SK-N-SH (cell line): ENCODE measurements at regions not wholly inside any gene's neighbourhood (a gene's known extent, or its start where the extent isn't known, plus 50 kb on each side); places are given as distances from the start of the nearest gene placed in this dataset.

Experiments
- CTCF ChIA-PET: fragments of 300-600, 350-600 bp; formaldehyde crosslinking; extraction: SDS; loops from one replicate; lab custom pipeline; 2021; lab: Yijun Ruan, JAX
- POLR2A ChIA-PET: fragments of 350-600 bp; sonication (Branson Sonifier 250); formaldehyde crosslinking; extraction: SDS; loops from one replicate; lab custom pipeline; 2020; ENCODE audit warnings: antibody characterized with exemption, inconsistent platforms; lab: Yijun Ruan, JAX
- DNase-seq: peaks from one replicate; pipeline ENCODE4 v3.0.0; 2012
- H2AFZ ChIP-seq: fragments of 200-600 bp; sonication (generic); 2 replicates; pipeline ENCODE4 v1.8.1; 2016; ENCODE audit warnings: antibody characterized with exemption, mild to moderate bottlenecking, low read depth
- H3F3A ChIP-seq: fragments of 200-600 bp; sonication (generic); replicated peaks from 2 replicates; pipeline ENCODE3; 2016; ENCODE audit warnings: antibody characterized with exemption, mild to moderate bottlenecking; ENCODE audit not compliant: insufficient read depth
- H3K27ac ChIP-seq, 2 experiments: fragments of 200-500 bp in 1 of 2; fragments of 200-600 bp in 1 of 2; sonication (Bioruptor generic) in 1 of 2; sonication (generic), shearing (Covaris generic) in 1 of 2; 2 replicates each; pipeline versions ENCODE4 v1.5.1 to v1.6.1; 2014 to 2016; ENCODE audit warnings: low read depth in 2 of 2, inconsistent platforms in 1 of 2, low read length in 1 of 2, mild to moderate bottlenecking in 1 of 2, mixed read lengths in 1 of 2
- H3K27me3 ChIP-seq: fragments of 200-600 bp; sonication (generic), shearing (Covaris generic); 2 replicates; pipeline ENCODE4 v1.6.1; 2016; ENCODE audit warnings: mixed run types; ENCODE audit not compliant: insufficient read depth
- H3K36me3 ChIP-seq, 2 experiments: fragments of 200-500 bp in 1 of 2; fragments of 200-600 bp in 1 of 2; sonication (Bioruptor generic) in 1 of 2; sonication (generic) in 1 of 2; replicated peaks in 1 of 2; 2 replicates each; pipeline versions ENCODE3 to v1.5.1; 2014 to 2016; ENCODE audit warnings: low read length in 1 of 2, mild to moderate bottlenecking in 1 of 2; ENCODE audit not compliant: insufficient read depth in 2 of 2, control insufficient read depth in 1 of 2
- H3K4me1 ChIP-seq, 2 experiments: fragments of 200-500 bp in 1 of 2; fragments of 200-600 bp in 1 of 2; sonication (Bioruptor generic) in 1 of 2; sonication (generic), shearing (Covaris generic) in 1 of 2; 2 replicates each; pipeline versions ENCODE4 v1.5.1 to v1.6.1; 2014 to 2016; ENCODE audit warnings: low read depth in 1 of 2, low read length in 1 of 2, mixed run types in 1 of 2; ENCODE audit not compliant: insufficient read depth in 2 of 2, control insufficient read depth in 1 of 2
- H3K4me2 ChIP-seq: fragments of 200-600 bp; sonication (generic), shearing (Covaris generic); 2 replicates; pipeline ENCODE4 v1.6.1; 2017; ENCODE audit warnings: mixed run types
- H3K4me3 ChIP-seq, 2 experiments: fragments of 200-500 bp in 1 of 2; fragments of 200-600 bp in 1 of 2; sonication (Bioruptor generic) in 1 of 2; sonication (generic), shearing (Covaris generic) in 1 of 2; 2 replicates each; pipeline versions ENCODE4 v1.5.1 to v1.8.1; 2014 to 2016; ENCODE audit warnings: low read depth in 2 of 2, inconsistent platforms in 1 of 2, low read length in 1 of 2, mild to moderate bottlenecking in 1 of 2, mixed read lengths in 1 of 2, moderate library complexity in 1 of 2
- H3K79me2 ChIP-seq: fragments of 200-600 bp; sonication (generic); 2 replicates; pipeline ENCODE4 v1.8.1; 2017; ENCODE audit warnings: mild to moderate bottlenecking; ENCODE audit not compliant: insufficient read depth
- H3K9ac ChIP-seq: fragments of 200-600 bp; sonication (generic); 2 replicates; pipeline ENCODE4 v1.6.1; 2017; ENCODE audit warnings: mixed run types
- H3K9me2 ChIP-seq: fragments of 200-600 bp; sonication (generic); 2 replicates; pipeline ENCODE4 v1.6.1; 2017; ENCODE audit warnings: mixed run types
- H3K9me3 ChIP-seq: fragments of 200-600 bp; sonication (generic); 2 replicates; pipeline ENCODE4 v1.6.1; 2017; ENCODE audit warnings: mixed run types, mild to moderate bottlenecking, moderate library complexity
- H4K20me1 ChIP-seq: fragments of 200-600 bp; sonication (generic); 2 replicates; pipeline ENCODE4 v1.6.1; 2017; ENCODE audit warnings: mild to moderate bottlenecking, mixed run types; ENCODE audit not compliant: insufficient read depth
- ELF1 ChIP-seq: IDR thresholded peaks from 2 replicates; pipeline ENCODE4 v1.4.0; 2012
- EZH2phosphoT487 ChIP-seq: fragments of 200-600 bp; sonication (generic); IDR thresholded peaks from 2 replicates; pipeline ENCODE4 v1.6.1; 2017; ENCODE audit warnings: low read depth, mixed run types, mild to moderate bottlenecking, antibody characterized with exemption, moderate library complexity, borderline replicate concordance
- FOSL2 ChIP-seq: IDR thresholded peaks from 2 replicates; pipeline ENCODE4 v1.4.0; 2012; ENCODE audit warnings: low read depth, mild to moderate bottlenecking, moderate library complexity, borderline replicate concordance
- FOXJ3 ChIP-seq: sonication (generic); formaldehyde crosslinking; IDR thresholded peaks from 2 replicates; pipeline ENCODE4 v1.5.1; 2020; ENCODE audit warnings: mild to moderate bottlenecking, missing genetic modification reagents
- FOXM1 ChIP-seq: IDR thresholded peaks from 2 replicates; pipeline ENCODE4 v1.4.0; 2012; ENCODE audit warnings: low read depth, mild to moderate bottlenecking
- JUND ChIP-seq: IDR thresholded peaks from 2 replicates; pipeline ENCODE4 v1.4.0; 2012
- MEF2A ChIP-seq: IDR thresholded peaks from 2 replicates; pipeline ENCODE4 v1.4.0; 2012; ENCODE audit warnings: low read depth, borderline replicate concordance
- MXI1 ChIP-seq: IDR thresholded peaks from 2 replicates; pipeline ENCODE4 v1.6.1; 2012; ENCODE audit warnings: mild to moderate bottlenecking, low read depth, low read length, improper control_type of control experiment
- POLR2AphosphoS5 ChIP-seq: IDR thresholded peaks from 2 replicates; pipeline ENCODE4 v1.6.1; 2012; ENCODE audit warnings: low read depth, low read length
- RAD21 ChIP-seq: IDR thresholded peaks from 2 replicates; pipeline ENCODE4 v1.6.1; 2012; ENCODE audit warnings: mild to moderate bottlenecking, low read length
- RCOR1 ChIP-seq: fragments of 150-350 bp; IDR thresholded peaks from 2 replicates; pipeline ENCODE4 v1.6.1; 2017; ENCODE audit warnings: antibody characterized with exemption, low read length
- RFX5 ChIP-seq: IDR thresholded peaks from 2 replicates; pipeline ENCODE4 v1.6.1; 2012; ENCODE audit warnings: mild to moderate bottlenecking, improper control_type of control experiment, low read length
- RXRA ChIP-seq: IDR thresholded peaks from 2 replicates; pipeline ENCODE4 v1.4.0; 2012; ENCODE audit warnings: low read depth, mild to moderate bottlenecking, borderline replicate concordance
- SIN3A ChIP-seq: IDR thresholded peaks from 2 replicates; pipeline ENCODE4 v1.6.1; 2012; ENCODE audit warnings: low read depth, mild to moderate bottlenecking, low read length, moderate library complexity, borderline replicate concordance
- TAF1 ChIP-seq: IDR thresholded peaks from 2 replicates; pipeline ENCODE4 v1.6.1; 2012; ENCODE audit warnings: low read depth, mild to moderate bottlenecking, low read length, moderate library complexity, borderline replicate concordance
- TCF12 ChIP-seq: IDR thresholded peaks from 2 replicates; pipeline ENCODE4 v1.4.0; 2012
- TEAD4 ChIP-seq: IDR thresholded peaks from 2 replicates; pipeline ENCODE4 v1.4.0; 2012; ENCODE audit warnings: mild to moderate bottlenecking, borderline replicate concordance; ENCODE audit not compliant: insufficient read depth
- USF1 ChIP-seq: IDR thresholded peaks from 2 replicates; pipeline ENCODE4 v1.4.0; 2012; ENCODE audit warnings: low read depth, borderline replicate concordance
- USF2 ChIP-seq: fragments of 150-350 bp; IDR thresholded peaks from 2 replicates; pipeline ENCODE4 v1.6.1; 2017; ENCODE audit warnings: antibody characterized with exemption, low read length, low read depth, borderline replicate concordance
- WGBS: methylation state at CpG from one replicate; pipeline ENCODE4 v1.1.6; 2017; ENCODE audit warnings: low lambda C conversion rate; 5-methylcytosine and 5-hydroxymethylcytosine counted together
- TF ChIP-seq, protein P1 (sequence below): fragments of 150-350 bp; IDR thresholded peaks from 2 replicates; pipeline ENCODE4 v1.6.1; 2016; ENCODE audit warnings: mild to moderate bottlenecking, low read depth, low read length

- Histone ChIP-seq H3K9me2 (no peaks in the 10 kb centered on the region), H3K4me1 (no peaks in the 10 kb centered on the region), H3K9ac (no peak overlapping the region), H3K9me3 (no peaks in the 10 kb centered on the region), H3K79me2 (no peaks in the 10 kb centered on the region), H4K20me1 (no peaks in the 10 kb centered on the region), H3K36me3 (no peaks in the 10 kb centered on the region), H3K4me3 (no peak overlapping the region), H3F3A (no peaks in the 10 kb centered on the region), H3K27me3 (no peaks in the 10 kb centered on the region), H3K27ac (no peak overlapping the region), H3K4me2 (no peak overlapping the region), H2AFZ (no peak overlapping the region)
- ChIA-PET CTCF (no interaction called here), POLR2A (no interaction called here)
- no peak for DNase-seq
- 0% methylated on average over 2 of the region's 2 CpGs for WGBS
- TF ChIP-seq RAD21, result no peak
- TF ChIP-seq JUND, result no peak
- TF ChIP-seq USF1, result no peak
- no peak for TF ChIP-seq TAF1
- TF ChIP-seq FOXJ3 (CRISPR knock-in tag), result no peak
- TF ChIP-seq RXRA, result no peak
- no peak for TF ChIP-seq FOXM1
- TF ChIP-seq USF2, result no peak
- TF ChIP-seq FOSL2, result no peak
- TF ChIP-seq POLR2AphosphoS5, result no peak
- TF ChIP-seq TEAD4, result no peak
- TF ChIP-seq RCOR1, result no peak
- TF ChIP-seq MXI1, result no peak
- no peak for TF ChIP-seq ELF1
- TF ChIP-seq MEF2A, result no peak
- TF ChIP-seq RFX5, result no peak
- no peak for TF ChIP-seq TCF12
- TF ChIP-seq SIN3A, result no peak
- TF ChIP-seq EZH2phosphoT487, result no peak
Measured at GRCh38 chr5:23655674-23656073, 148.3 kb downstream of the PRDM9 start.

DNA sequence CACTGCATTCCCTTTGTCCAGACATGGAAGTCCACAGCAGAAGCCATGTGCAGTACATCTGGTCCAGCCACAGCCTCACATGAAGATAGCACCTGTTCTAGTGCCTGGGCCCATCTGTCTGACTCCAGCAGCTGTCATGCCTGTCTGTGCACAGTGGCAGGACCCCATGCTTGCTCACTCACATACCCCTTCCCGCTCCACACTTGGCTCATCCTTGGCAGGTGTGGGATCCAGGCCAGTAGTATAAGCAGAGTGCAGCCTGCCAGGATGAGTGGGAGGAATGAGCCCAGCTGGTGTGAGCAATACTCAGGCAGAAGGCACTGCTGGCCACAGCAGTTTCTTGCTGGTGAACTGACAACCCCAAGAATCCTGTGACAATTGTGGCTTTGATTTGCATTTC lies 168.0 kb downstream of the PRDM9 start:
- POLR2A ChIA-PET, result no interaction called here
- Histone ChIP-seq H3K27me3 (no peaks in the 10 kb centered on the region; the same call in 1 of the 2 replicates), H3K79me2 (no peaks in the 10 kb centered on the region), H2AFZ (no peak overlapping the region), H3K4me2 (no peak overlapping the region), H3K9ac (no peak overlapping the region), H3K9me3 (no peaks in the 10 kb centered on the region), H4K20me1 (no peaks in the 10 kb centered on the region)
- TF ChIP-seq, protein P1, sequence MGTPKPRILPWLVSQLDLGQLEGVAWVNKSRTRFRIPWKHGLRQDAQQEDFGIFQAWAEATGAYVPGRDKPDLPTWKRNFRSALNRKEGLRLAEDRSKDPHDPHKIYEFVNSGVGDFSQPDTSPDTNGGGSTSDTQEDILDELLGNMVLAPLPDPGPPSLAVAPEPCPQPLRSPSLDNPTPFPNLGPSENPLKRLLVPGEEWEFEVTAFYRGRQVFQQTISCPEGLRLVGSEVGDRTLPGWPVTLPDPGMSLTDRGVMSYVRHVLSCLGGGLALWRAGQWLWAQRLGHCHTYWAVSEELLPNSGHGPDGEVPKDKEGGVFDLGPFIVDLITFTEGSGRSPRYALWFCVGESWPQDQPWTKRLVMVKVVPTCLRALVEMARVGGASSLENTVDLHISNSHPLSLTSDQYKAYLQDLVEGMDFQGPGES, result no peak
- TF ChIP-seq FOSL2 (no peak), POLR2AphosphoS5 (no peak)
- TF ChIP-seq, all 33 proteins: peak for 0
- Histone ChIP-seq H3K9me2 (no peaks in the 10 kb centered on the region), H3K36me3 (no peaks in the 10 kb centered on the region), H3K27ac (no peak overlapping the region), H3K4me3 (no peak overlapping the region), H3F3A (no peaks in the 10 kb centered on the region), H3K4me1 (no peaks in the 10 kb centered on the region)
- 10% methylated on average over 1 of the region's 1 CpG for WGBS
- no peak for DNase-seq
- CTCF ChIA-PET, result no interaction called here
